B cell (primary cell): ENCODE measurements at regions not wholly inside any gene's neighbourhood (a gene's known extent, or its start where the extent isn't known, plus 50 kb on each side); places are given as distances from the start of the nearest gene placed in this dataset.

Experiments used
- ATAC-seq: fragments of 200-7000 bp; cut with Tn5 transposase; one replicate; pipeline ENCODE4 v1.10.0; 2021; ENCODE audit warnings: low read depth, mild to moderate bottlenecking, moderate number of reproducible peaks, moderate library complexity
- CTCF ChIA-PET: fragments of 350-600 bp; sonication (Branson Sonifier 250); formaldehyde crosslinking; loops from one replicate; lab custom pipeline; 2021; ENCODE audit warnings: antibody characterized with exemption, inconsistent platforms; lab: Charles Lee
- POLR2A ChIA-PET: fragments of 350-600 bp; sonication (Branson Sonifier 250); formaldehyde crosslinking; loops from one replicate; lab custom pipeline; 2021; ENCODE audit warnings: antibody characterized with exemption; lab: Charles Lee
- DNase-seq: peaks from one replicate; pipeline ENCODE4 v3.0.0; 2013
- H2AFZ ChIP-seq: 2 replicates; pipeline ENCODE4 v1.6.1; 2012; ENCODE audit warnings: mild to moderate bottlenecking, low read depth, low read length; ENCODE audit not compliant: insufficient read depth, poor library complexity, severe bottlenecking
- H3K27ac ChIP-seq, 2 donors: 1 replicate in 1 of 2; 2 replicates in 1 of 2; pipeline ENCODE4 v1.5.1; 2012 to 2013; ENCODE audit warnings: low read length in 2 of 2, mild to moderate bottlenecking in 2 of 2, moderate library complexity in 1 of 2
- H3K27me3 ChIP-seq, 4 experiments: fragments of 200-600 bp in 1 of 4; sonication (generic) in 1 of 4; replicated peaks in 1 of 4; 1 replicate in 2 of 4; 2 replicates in 2 of 4; pipeline versions ENCODE4 v1.6.1 to v1.7.0; 2013 to 2016; ENCODE audit warnings: low read length in 3 of 4, mild to moderate bottlenecking in 2 of 4, mixed read lengths in 1 of 4, moderate library complexity in 1 of 4; ENCODE audit not compliant: insufficient read depth in 4 of 4, control insufficient read depth in 3 of 4; ENCODE audit errors: control extremely low read depth in 1 of 4
- H3K36me3 ChIP-seq, 2 experiments: replicated peaks in 1 of 2; 1 replicate in 1 of 2; 2 replicates in 1 of 2; pipeline versions ENCODE4 v1.6.1 to v1.7.1; 2013; ENCODE audit warnings: low read length in 1 of 2; ENCODE audit not compliant: insufficient read depth in 2 of 2, control insufficient read depth in 1 of 2; ENCODE audit errors: control extremely low read depth in 1 of 2, extremely low read depth in 1 of 2
- H3K4me1 ChIP-seq, 2 donors: fragments of 200-600 bp in 1 of 2; sonication (generic) in 1 of 2; 1 replicate in 1 of 2; 2 replicates in 1 of 2; pipeline versions ENCODE4 v1.5.1 to v1.6.1; 2013 to 2017; ENCODE audit warnings: low read length in 2 of 2; ENCODE audit not compliant: control insufficient read depth in 2 of 2, insufficient read depth in 2 of 2
- H3K4me2 ChIP-seq: replicated peaks from 2 replicates; pipeline ENCODE3; 2012; ENCODE audit warnings: mild to moderate bottlenecking, low read depth, low read length; ENCODE audit not compliant: poor library complexity, severe bottlenecking
- H3K4me3 ChIP-seq, 5 experiments: fragments of 200-600 bp in 1 of 5; sonication (generic) in 1 of 5; 1 replicate in 3 of 5; 2 replicates in 2 of 5; pipeline versions ENCODE4 v1.5.1 to v1.7.0; 2011 to 2016; ENCODE audit warnings: low read length in 4 of 5, mild to moderate bottlenecking in 4 of 5, low read depth in 2 of 5, control low read depth in 1 of 5, moderate library complexity in 1 of 5; ENCODE audit not compliant: insufficient read depth in 1 of 5; ENCODE audit errors: control extremely low read depth in 1 of 5, extremely low read depth in 1 of 5
- H3K79me2 ChIP-seq: fragments of 200-600 bp; sonication (generic); one replicate; pipeline ENCODE4 v1.6.0; 2016; ENCODE audit warnings: low read length; ENCODE audit not compliant: control insufficient read depth, insufficient read depth
- H3K9ac ChIP-seq: fragments of 200-600 bp; sonication (generic); 2 replicates; pipeline ENCODE4 v1.6.1; 2017; ENCODE audit warnings: mild to moderate bottlenecking, low read length, moderate library complexity
- H3K9me3 ChIP-seq, 3 donors: one replicate each; pipeline versions ENCODE4 v1.6.1 to v1.7.1; 2013; ENCODE audit warnings: low read length in 2 of 3; ENCODE audit not compliant: control insufficient read depth in 2 of 3, insufficient read depth in 1 of 3; ENCODE audit errors: control extremely low read depth in 1 of 3
- H4K20me1 ChIP-seq: 2 replicates; pipeline ENCODE4 v1.6.0; 2012; ENCODE audit warnings: mild to moderate bottlenecking, low read length; ENCODE audit not compliant: insufficient read depth, control insufficient read depth, poor library complexity, severe bottlenecking
- H3K27ac Mint-ChIP-seq: one replicate; pipeline ENCODE4 v1.8.0; 2021; ENCODE audit warnings: mixed read lengths
- H3K27me3 Mint-ChIP-seq: one replicate; pipeline ENCODE4 v1.8.0; 2021; ENCODE audit warnings: mixed read lengths
- H3K4me1 Mint-ChIP-seq: one replicate; pipeline ENCODE4 v1.8.0; 2021; ENCODE audit warnings: mixed read lengths
- H3K4me3 Mint-ChIP-seq: one replicate; pipeline ENCODE4 v1.8.0; 2021; ENCODE audit warnings: mixed read lengths
- H3K9me3 Mint-ChIP-seq: one replicate; pipeline ENCODE4 v1.8.0; 2022; ENCODE audit warnings: mixed read lengths; ENCODE audit not compliant: insufficient read depth
- CTCF ChIP-seq: fragments of 200-600 bp; IDR thresholded peaks from one replicate; pipeline ENCODE4 v1.8.0; 2022; ENCODE audit warnings: antibody characterized with exemption, mild to moderate bottlenecking
- EZH2 ChIP-seq: IDR thresholded peaks from 2 replicates; pipeline ENCODE4 v1.6.1; 2012; ENCODE audit warnings: borderline replicate concordance, low read depth, mild to moderate bottlenecking, moderate library complexity, low read length; ENCODE audit not compliant: insufficient read depth, poor library complexity, severe bottlenecking
- WGBS: methylation state at CpG from one replicate; pipeline ENCODE4 v1.1.5; 2013; ENCODE audit warnings: missing lambda C conversion rate; ENCODE audit not compliant: insufficient coverage; 5-methylcytosine and 5-hydroxymethylcytosine counted together
- intact Hi-C: fragments of 100-400 bp; cut with micrococcal nuclease; formaldehyde crosslinking; loops from one replicate; pipeline ENCODE4 v1.10.0; 2022

- ATAC-seq (peak; percentile 80), DNase-seq (peak; percentile 59)
- peaks cover 50% of the 10 kb centered on the region for H3K4me1 Mint-ChIP-seq
- WGBS = 38% methylated on average over 4 of the region's 8 CpGs
- TF ChIP-seq CTCF (no peak), EZH2 (no peak)
- H3K27me3 Mint-ChIP-seq = no peaks in the 10 kb centered on the region
- Histone ChIP-seq H3K79me2 (no peaks in the 10 kb centered on the region), H3K27me3 (no peaks in the 10 kb centered on the region), H3K4me1 (peaks cover 40 to 42% of the 10 kb centered on the region in 2 donors), H3K4me3 (peak overlapping the region in 1 of 5 experiments; percentile 28), H3K4me2 (peak overlapping the region; percentile 56), H3K36me3 (no peaks in the 10 kb centered on the region), H4K20me1 (no peaks in the 10 kb centered on the region), H3K9me3 (peaks cover 0 to 8% (median 3%) of the 10 kb centered on the region in 3 donors), H3K27ac (peak overlapping the region in 1 of 2 donors; percentile 26), H2AFZ (no peak overlapping the region), H3K9ac (no peak overlapping the region)
- peak overlapping the region; percentile 61 for H3K4me3 Mint-ChIP-seq
- intact Hi-C loops = loop anchor here (1.0 kb wide), 1 partner anchor 10 kb away; no protein-coding TSS in a partner anchor
- ChIA-PET POLR2A (interaction anchor here (0.6 kb wide), 1 partner anchor 149 kb away, joined by 3 read pairs; no protein-coding TSS in a partner anchor), CTCF (no interaction called here)
- peak overlapping the region; percentile 43 for H3K27ac Mint-ChIP-seq
- peaks cover 2% of the 10 kb centered on the region for H3K9me3 Mint-ChIP-seq
Observed at GRCh38 chr18:10298346-10298745, 156.1 kb upstream of the APCDD1 start.

- no peak for TF ChIP-seq EZH2
- no peak for TF ChIP-seq CTCF
- Mint-ChIP-seq H3K4me1 (peaks cover 48% of the 10 kb centered on the region), H3K27me3 (no peaks in the 10 kb centered on the region), H3K4me3 (no peak overlapping the region), H3K27ac (no peak overlapping the region), H3K9me3 (peaks cover 2% of the 10 kb centered on the region)
- no peaks in the 10 kb centered on the region for H4K20me1 ChIP-seq
- H3K4me1 ChIP-seq = peaks cover 36 to 42% of the 10 kb centered on the region in 2 donors
- no peaks in the 10 kb centered on the region for H3K27me3 ChIP-seq
- no peaks in the 10 kb centered on the region for H3K36me3 ChIP-seq
- intact Hi-C loops = no loop called here
- H3K9ac ChIP-seq = no peak overlapping the region
- no peak for ATAC-seq
- H3K9me3 ChIP-seq = peaks cover 0 to 8% (median 3%) of the 10 kb centered on the region in 3 donors
- no peaks in the 10 kb centered on the region for H3K79me2 ChIP-seq
- no peak for DNase-seq
- H3K4me3 ChIP-seq = no peak overlapping the region
- H3K27ac ChIP-seq = no peak overlapping the region
- WGBS = 3% methylated on average over 5 of the region's 6 CpGs
- ChIA-PET CTCF (interaction anchor here (0.6 kb wide), 1 partner anchor 206 kb away, joined by 3 read pairs; no protein-coding TSS in a partner anchor), POLR2A (no interaction called here)
- H3K4me2 ChIP-seq = peak overlapping the region; percentile 56
- peak overlapping the region; percentile 19 for H2AFZ ChIP-seq
Observed at GRCh38 chr18:10299643-10300042, 154.8 kb upstream of the APCDD1 start.
